SK-N-SH (cell line): ENCODE measurements at regions not wholly inside any gene's neighbourhood (a gene's known extent, or its start where the extent isn't known, plus 50 kb on each side); places are given as distances from the start of the nearest gene placed in this dataset.

ENCODE experiments used
- EP300 ChIP-seq, 2 experiments: IDR thresholded peaks; 2 replicates each; pipeline versions ENCODE4 v1.4.0 to v1.6.1; 2012; ENCODE audit warnings: borderline replicate concordance in 1 of 2, low read depth in 1 of 2, low read length in 1 of 2
- GABPA ChIP-seq: IDR thresholded peaks from 2 replicates; pipeline ENCODE4 v1.4.0; 2012; ENCODE audit warnings: low read depth, mild to moderate bottlenecking
- POLR2AphosphoS5 ChIP-seq: IDR thresholded peaks from 2 replicates; pipeline ENCODE4 v1.6.1; 2012; ENCODE audit warnings: low read depth, low read length
- RAD21 ChIP-seq: IDR thresholded peaks from 2 replicates; pipeline ENCODE4 v1.6.1; 2012; ENCODE audit warnings: mild to moderate bottlenecking, low read length
- SIN3A ChIP-seq: IDR thresholded peaks from 2 replicates; pipeline ENCODE4 v1.6.1; 2012; ENCODE audit warnings: low read depth, mild to moderate bottlenecking, low read length, moderate library complexity, borderline replicate concordance
- TCF12 ChIP-seq: IDR thresholded peaks from 2 replicates; pipeline ENCODE4 v1.4.0; 2012
- TEAD4 ChIP-seq: IDR thresholded peaks from 2 replicates; pipeline ENCODE4 v1.4.0; 2012; ENCODE audit warnings: mild to moderate bottlenecking, borderline replicate concordance; ENCODE audit not compliant: insufficient read depth
- TF ChIP-seq, protein P1 (sequence below): fragments of 200-600 bp; sonication (generic); IDR thresholded peaks from 2 replicates; pipeline ENCODE4 v1.6.1; 2017; ENCODE audit warnings: antibody characterized with exemption, mild to moderate bottlenecking, moderate library complexity

GRCh38 chr10:9009505-9009904 lies 955.0 kb downstream of the GATA3 start:
- TF ChIP-seq, protein P1, sequence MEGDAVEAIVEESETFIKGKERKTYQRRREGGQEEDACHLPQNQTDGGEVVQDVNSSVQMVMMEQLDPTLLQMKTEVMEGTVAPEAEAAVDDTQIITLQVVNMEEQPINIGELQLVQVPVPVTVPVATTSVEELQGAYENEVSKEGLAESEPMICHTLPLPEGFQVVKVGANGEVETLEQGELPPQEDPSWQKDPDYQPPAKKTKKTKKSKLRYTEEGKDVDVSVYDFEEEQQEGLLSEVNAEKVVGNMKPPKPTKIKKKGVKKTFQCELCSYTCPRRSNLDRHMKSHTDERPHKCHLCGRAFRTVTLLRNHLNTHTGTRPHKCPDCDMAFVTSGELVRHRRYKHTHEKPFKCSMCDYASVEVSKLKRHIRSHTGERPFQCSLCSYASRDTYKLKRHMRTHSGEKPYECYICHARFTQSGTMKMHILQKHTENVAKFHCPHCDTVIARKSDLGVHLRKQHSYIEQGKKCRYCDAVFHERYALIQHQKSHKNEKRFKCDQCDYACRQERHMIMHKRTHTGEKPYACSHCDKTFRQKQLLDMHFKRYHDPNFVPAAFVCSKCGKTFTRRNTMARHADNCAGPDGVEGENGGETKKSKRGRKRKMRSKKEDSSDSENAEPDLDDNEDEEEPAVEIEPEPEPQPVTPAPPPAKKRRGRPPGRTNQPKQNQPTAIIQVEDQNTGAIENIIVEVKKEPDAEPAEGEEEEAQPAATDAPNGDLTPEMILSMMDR = no peak
- TF ChIP-seq POLR2AphosphoS5 (no peak), GABPA (no peak), TCF12 (no peak), TEAD4 (no peak), EP300 (IDR thresholded peaks at IDR 0.05; ENCODE audit: borderline replicate concordance in 1 of 2, low read depth in 1 of 2, low read length in 1 of 2) (no peak), RAD21 (no peak), SIN3A (no peak)
